Body of pancreas (tissue), 4 donors: ENCODE measurements at regions not wholly inside any gene's neighbourhood (a gene's known extent, or its start where the extent isn't known, plus 50 kb on each side); places are given as distances from the start of the nearest gene placed in this dataset.

Experiments
- ATAC-seq: fragments of 150-250 bp; one replicate; pipeline ENCODE4 v1.9.1; 2016
- DNase-seq, 4 donors: peaks; one replicate each; pipeline ENCODE4 v3.0.0-alpha.2; 2019
- H3K27ac ChIP-seq, 4 donors: fragments of 200-600 bp; sonication (generic); 1 replicate in 3 of 4; 2 replicates in 1 of 4; pipeline versions ENCODE4 v1.5.1 to v1.6.1; 2016 to 2019; ENCODE audit warnings: mild to moderate bottlenecking in 1 of 4, mixed read lengths in 1 of 4, moderate library complexity in 1 of 4
- H3K27me3 ChIP-seq, 2 donors: fragments of 200-600 bp; sonication (generic); one replicate each; pipeline ENCODE4 v1.6.0; 2016; ENCODE audit warnings: mild to moderate bottlenecking in 1 of 2
- H3K36me3 ChIP-seq, 2 donors: fragments of 200-600 bp; sonication (generic); replicated peaks in 1 of 2; 2 replicates each; pipeline ENCODE4 v1.5.1; 2016; ENCODE audit warnings: low read depth in 2 of 2; ENCODE audit not compliant: insufficient read depth in 1 of 2
- H3K4me1 ChIP-seq: fragments of 200-600 bp; sonication (generic); one replicate; pipeline ENCODE4 v1.6.0; 2016
- H3K4me3 ChIP-seq, 2 donors: fragments of 200-600 bp; sonication (generic); 1 replicate in 1 of 2; 2 replicates in 1 of 2; pipeline ENCODE4 v1.5.1; 2016 to 2019
- H3K9me3 ChIP-seq, 3 donors: fragments of 200-600 bp; sonication (generic); 1 replicate in 2 of 3; 2 replicates in 1 of 3; pipeline ENCODE4 v1.5.1; 2016
- POLR2A ChIP-seq, 3 donors: fragments of 450-650 bp; IDR thresholded peaks; one replicate each; pipeline ENCODE4 v1.6.1; 2016; ENCODE audit warnings: antibody characterized with exemption in 3 of 3, mild to moderate bottlenecking in 2 of 3
- WGBS, 2 donors: methylation state at CpG; one replicate each; pipeline ENCODE4 v1.1.5; 2017; 5-methylcytosine and 5-hydroxymethylcytosine counted together
- intact Hi-C: fragments of 100-400 bp; cut with DNase I; formaldehyde crosslinking; loops from one replicate; pipeline ENCODE4 v1.15.1; 2023
- TF ChIP-seq, protein P1 (sequence below), 7 experiments: fragments of 450-650 bp in 4 of 7; fragments of 200-600 bp in 3 of 7; sonication (generic) in 3 of 7; IDR thresholded peaks; one replicate each; pipeline ENCODE4 v1.5.1; 2016 to 2019; ENCODE audit warnings: antibody characterized with exemption in 7 of 7

- ATAC-seq (peak; percentile 69), DNase-seq (peak; percentile 58 to 66 (median 60))
- Histone ChIP-seq H3K27ac (no peak overlapping the region), H3K27me3 (no peaks in the 10 kb centered on the region), H3K4me3 (no peak overlapping the region), H3K36me3 (no peaks in the 10 kb centered on the region), H3K9me3 (no peaks in the 10 kb centered on the region), H3K4me1 (no peaks in the 10 kb centered on the region)
- TF ChIP-seq POLR2A (IDR thresholded peaks at IDR 0.05): no peak
- TF ChIP-seq, protein P1, sequence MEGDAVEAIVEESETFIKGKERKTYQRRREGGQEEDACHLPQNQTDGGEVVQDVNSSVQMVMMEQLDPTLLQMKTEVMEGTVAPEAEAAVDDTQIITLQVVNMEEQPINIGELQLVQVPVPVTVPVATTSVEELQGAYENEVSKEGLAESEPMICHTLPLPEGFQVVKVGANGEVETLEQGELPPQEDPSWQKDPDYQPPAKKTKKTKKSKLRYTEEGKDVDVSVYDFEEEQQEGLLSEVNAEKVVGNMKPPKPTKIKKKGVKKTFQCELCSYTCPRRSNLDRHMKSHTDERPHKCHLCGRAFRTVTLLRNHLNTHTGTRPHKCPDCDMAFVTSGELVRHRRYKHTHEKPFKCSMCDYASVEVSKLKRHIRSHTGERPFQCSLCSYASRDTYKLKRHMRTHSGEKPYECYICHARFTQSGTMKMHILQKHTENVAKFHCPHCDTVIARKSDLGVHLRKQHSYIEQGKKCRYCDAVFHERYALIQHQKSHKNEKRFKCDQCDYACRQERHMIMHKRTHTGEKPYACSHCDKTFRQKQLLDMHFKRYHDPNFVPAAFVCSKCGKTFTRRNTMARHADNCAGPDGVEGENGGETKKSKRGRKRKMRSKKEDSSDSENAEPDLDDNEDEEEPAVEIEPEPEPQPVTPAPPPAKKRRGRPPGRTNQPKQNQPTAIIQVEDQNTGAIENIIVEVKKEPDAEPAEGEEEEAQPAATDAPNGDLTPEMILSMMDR (IDR thresholded peaks at IDR 0.05): peak; percentile 73 to 92 (median 85)
- WGBS, 2 donors: 12 to 13% methylated on average over 7 of the region's 7 CpGs
- intact Hi-C loops: no loop called here
Observed at GRCh38 chr14:81990312-81990761, 456.7 kb upstream of the SEL1L start.

- TF ChIP-seq, protein P1 (IDR thresholded peaks at IDR 0.05): peak in 4 of 7 experiments; percentile 10 to 29 (median 15)
- no peak for TF ChIP-seq POLR2A (IDR thresholded peaks at IDR 0.05)
- WGBS, 2 donors: 53 to 59% methylated on average over 1 of the region's 1 CpG
- Histone ChIP-seq H3K27me3 (no peaks in the 10 kb centered on the region), H3K4me3 (no peak overlapping the region), H3K4me1 (no peaks in the 10 kb centered on the region), H3K9me3 (no peaks in the 10 kb centered on the region), H3K36me3 (no peaks in the 10 kb centered on the region), H3K27ac (no peak overlapping the region)
- ATAC-seq (no peak), DNase-seq (peak in 2 of 4 donors; percentile 3 to 12)
- intact Hi-C loops: no loop called here
Observed at GRCh38 chr14:81991998-81992397, 458.3 kb upstream of the SEL1L start.

GRCh38 chr14:81993432-81993831 is 459.8 kb upstream of the SEL1L start:
- no peak for DNase-seq
- H3K9me3 ChIP-seq: no peaks in the 10 kb centered on the region
- H3K27me3 ChIP-seq: no peaks in the 10 kb centered on the region
- H3K4me3 ChIP-seq: no peak overlapping the region
- ATAC-seq: no peak
- no peaks in the 10 kb centered on the region for H3K4me1 ChIP-seq
- H3K36me3 ChIP-seq: no peaks in the 10 kb centered on the region
- H3K27ac ChIP-seq: no peak overlapping the region
- intact Hi-C loops: no loop called here
- no peak for TF ChIP-seq POLR2A (IDR thresholded peaks at IDR 0.05)
- TF ChIP-seq, protein P1 (IDR thresholded peaks at IDR 0.05): no peak
- 52 to 55% methylated on average over 3 of the region's 3 CpGs for WGBS, 2 donors

DNA sequence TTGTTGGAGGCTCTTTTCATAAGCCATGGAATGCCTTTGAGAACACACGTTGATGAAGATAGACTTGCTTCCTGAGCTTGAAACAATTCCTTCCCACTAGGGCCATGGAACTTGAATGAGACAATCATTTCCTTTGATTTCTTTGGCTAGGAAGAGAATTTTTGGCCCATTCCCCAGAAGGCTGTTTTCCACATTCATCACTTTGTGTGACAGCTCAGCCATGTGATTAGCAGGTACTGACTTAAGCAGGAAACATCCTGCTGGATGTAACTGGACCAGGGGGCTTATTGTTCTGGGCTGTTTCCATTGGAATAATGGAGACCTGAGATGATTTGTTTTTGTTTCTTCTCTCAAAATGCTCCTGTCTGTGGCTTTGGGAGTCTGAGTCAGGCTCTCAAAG is 469.8 kb upstream of the SEL1L start:
- H3K27ac ChIP-seq: no peak overlapping the region
- intact Hi-C loops: no loop called here
- ATAC-seq: no peak

DNA sequence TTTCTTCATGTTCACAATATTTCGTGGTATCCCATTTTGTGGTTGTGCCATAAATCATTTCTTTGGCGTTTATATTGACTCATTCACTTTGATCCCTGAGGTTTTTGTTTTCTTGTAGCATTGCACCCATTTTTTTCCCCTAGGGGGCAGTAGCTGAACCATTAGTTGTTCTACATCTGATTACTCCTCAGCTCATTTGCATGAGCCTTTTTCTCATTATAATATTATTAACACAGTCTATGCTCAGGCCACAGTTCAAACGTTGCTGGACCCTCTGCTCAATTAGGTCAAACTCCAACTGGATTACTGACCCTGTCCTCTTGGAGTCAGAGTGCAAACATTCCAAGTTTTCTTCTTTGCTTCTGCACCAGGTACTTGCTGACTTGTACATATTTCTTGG is 475.4 kb upstream of the SEL1L start:
- intact Hi-C loops: no loop called here
- no peaks in the 10 kb centered on the region for H3K36me3 ChIP-seq
- H3K4me3 ChIP-seq: no peak overlapping the region
- WGBS, 2 donors: 10 to 12% methylated on average over 3 of the region's 3 CpGs
- TF ChIP-seq, protein P1 (IDR thresholded peaks at IDR 0.05): peak in 2 of 7 experiments; percentile 2 to 6
- no peak for TF ChIP-seq POLR2A (IDR thresholded peaks at IDR 0.05)
- no peaks in the 10 kb centered on the region for H3K27me3 ChIP-seq
- H3K9me3 ChIP-seq: no peaks in the 10 kb centered on the region
- no peaks in the 10 kb centered on the region for H3K4me1 ChIP-seq
- H3K27ac ChIP-seq: no peak overlapping the region
- DNase-seq (no peak), ATAC-seq (no peak)

More for the DNA sequence above, 469.8 kb upstream of the SEL1L start:
- DNase-seq: no peak
- no peaks in the 10 kb centered on the region for H3K4me1 ChIP-seq
- WGBS, 2 donors: 33 to 35% methylated on average over 1 of the region's 1 CpG
- TF ChIP-seq POLR2A (IDR thresholded peaks at IDR 0.05): no peak
- TF ChIP-seq, protein P1 (IDR thresholded peaks at IDR 0.05): no peak
- no peaks in the 10 kb centered on the region for H3K9me3 ChIP-seq
- H3K4me3 ChIP-seq: no peak overlapping the region
- H3K27me3 ChIP-seq: no peaks in the 10 kb centered on the region
- no peaks in the 10 kb centered on the region for H3K36me3 ChIP-seq
